GM12874 (cell line): ENCODE measurements at regions not wholly inside any gene's neighbourhood (a gene's known extent, or its start where the extent isn't known, plus 50 kb on each side); places are given as distances from the start of the nearest gene placed in this dataset.

Experiments used
- CTCF ChIP-seq: IDR thresholded peaks from 2 replicates; pipeline ENCODE4 v1.5.1; 2011; ENCODE audit warnings: low read depth, mild to moderate bottlenecking, control low read depth, low read length, moderate library complexity; ENCODE audit not compliant: insufficient read depth

GRCh38 chr4:97197106-97197505 is 946.2 kb downstream of the STPG2 start:
- TF ChIP-seq CTCF: no peak

GRCh38 chr4:97208749-97209148 is 934.5 kb downstream of the STPG2 start:
- no peak for TF ChIP-seq CTCF

GRCh38 chr4:97215409-97215941 is 927.8 kb downstream of the STPG2 start:
- TF ChIP-seq CTCF: no peak

- TF ChIP-seq CTCF: no peak
These were observed 927.2 kb downstream of the STPG2 start for GRCh38 chr4:97216046-97216445.

- no peak for TF ChIP-seq CTCF
These were observed 907.8 kb downstream of the STPG2 start for GRCh38 chr4:97235521-97235920.

- TF ChIP-seq CTCF: no peak
These were observed 904.2 kb downstream of the STPG2 start for GRCh38 chr4:97238956-97239666.

- no peak for TF ChIP-seq CTCF
These were observed 903.6 kb downstream of the STPG2 start for GRCh38 chr4:97239667-97239997.
